ENCODE measurements at regions not wholly inside any gene's neighbourhood (a gene's known extent, or its start where the extent isn't known, plus 50 kb on each side); places are given as distances from the start of the nearest gene placed in this dataset.

GRCh38 chr3:180116658-180117057 lies 79.9 kb upstream of the PEX5L start (continued):
- TF ChIP-seq, protein P1, sequence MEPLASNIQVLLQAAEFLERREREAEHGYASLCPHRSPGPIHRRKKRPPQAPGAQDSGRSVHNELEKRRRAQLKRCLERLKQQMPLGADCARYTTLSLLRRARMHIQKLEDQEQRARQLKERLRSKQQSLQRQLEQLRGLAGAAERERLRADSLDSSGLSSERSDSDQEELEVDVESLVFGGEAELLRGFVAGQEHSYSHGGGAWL (CRISPR knock-in tag; IDR thresholded peaks at IDR 0.05) = no peak

DNA sequence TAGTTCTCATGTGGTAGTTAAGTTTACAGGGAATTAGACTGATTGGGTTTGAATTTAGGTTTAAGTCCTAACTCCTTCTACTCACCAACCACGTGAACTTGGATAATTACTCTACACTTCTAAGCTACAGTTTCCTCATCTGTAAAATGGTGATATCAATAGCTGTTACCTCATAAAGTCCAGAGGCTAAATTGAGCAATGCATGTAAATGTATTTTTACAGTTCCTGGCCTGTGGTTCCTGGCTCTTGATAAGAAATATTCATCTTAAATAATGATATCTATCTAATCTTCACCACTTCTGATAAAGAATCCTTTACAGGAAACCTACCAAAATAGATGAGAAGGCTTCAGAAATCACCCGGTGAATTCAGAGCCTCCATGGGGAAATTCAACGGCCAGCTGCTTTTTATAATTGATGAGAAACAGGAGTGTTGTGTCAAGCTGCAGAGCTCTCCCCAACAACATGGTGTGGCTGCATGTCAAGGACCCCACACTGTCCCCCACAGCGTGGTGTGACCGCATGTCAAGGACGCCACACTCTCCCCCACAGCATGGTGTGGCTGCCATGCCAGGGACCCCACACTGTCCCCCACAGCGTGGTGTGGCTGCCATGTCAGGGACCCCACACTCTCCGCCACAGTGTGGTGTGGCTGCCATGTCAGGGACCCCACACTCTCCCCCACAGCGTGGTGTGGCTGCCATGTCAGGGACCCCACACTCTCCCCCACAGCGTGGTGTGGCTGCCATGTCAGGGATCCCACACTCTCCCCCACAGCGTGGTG lies 80.8 kb upstream of the PEX5L start:
- intact Hi-C loops (cut with micrococcal nuclease; ENCODE audit: unreplicated experiment) (no loop called here), in situ Hi-C loops (cut with HindIII; ENCODE audit: extremely low pct_ligation_motif_present, low pct_unique_long_range_greater_than_20kb) (no loop called here)
- Histone ChIP-seq H3K4me2 (ENCODE audit: low read depth, low read length) (no peak overlapping the region), H3K4me3 (replicated peaks in 1 of 3; ENCODE audit: insufficient read depth in 1 of 3, low read depth in 2 of 3, low read length in 3 of 3) (no peak overlapping the region), H2AFZ (ENCODE audit: low read length) (no peak overlapping the region), H3K36me3 (replicated peaks in 1 of 2; ENCODE audit: control insufficient read depth in 1 of 2, insufficient read depth in 2 of 2, low read length in 2 of 2) (no peaks in the 10 kb centered on the region), H4K20me1 (ENCODE audit: insufficient read depth, low read length) (no peaks in the 10 kb centered on the region), H3K27me3 (ENCODE audit: control insufficient read depth in 1 of 2, insufficient read depth in 2 of 2, low read length in 2 of 2) (no peaks in the 10 kb centered on the region), H3K27ac (ENCODE audit: extremely low read length, insufficient read depth, low read length) (no peak overlapping the region), H3K4me1 (ENCODE audit: insufficient read depth, low read length) (no peaks in the 10 kb centered on the region), H3K9ac (ENCODE audit: insufficient read depth, low read depth, low read length) (no peak overlapping the region), H3K79me2 (ENCODE audit: insufficient read depth, low read length) (no peaks in the 10 kb centered on the region), H3K9me3 (ENCODE audit: low read length) (no peaks in the 10 kb centered on the region)
- DNase-seq (ENCODE audit: low spot score) (no peak), FAIRE-seq (no peak), ATAC-seq (no peak)
- 12% methylated on average over 8 of the region's 11 CpGs for WGBS (ENCODE audit: low lambda C conversion rate)
- TF ChIP-seq TCF7L2 (IDR thresholded peaks at IDR 0.05; ENCODE audit: low read depth, low read length) = no peak
- no peak for TF ChIP-seq ZNF253 (CRISPR knock-in tag; IDR thresholded peaks at IDR 0.05; ENCODE audit: borderline replicate concordance)
- TF ChIP-seq ERF (CRISPR knock-in tag; IDR thresholded peaks at IDR 0.05) = no peak
- no peak for TF ChIP-seq MBNL3 (CRISPR knock-in tag; conservative IDR thresholded peaks at IDR 0.05)
- POLR2A ChIA-PET = no interaction called here
- CTCF ChIA-PET (ENCODE audit: low intra/inter-chr PET ratio, low total read pairs) = no interaction called here
- no TSS peak for BruUV-seq (replicated peaks)

DNA sequence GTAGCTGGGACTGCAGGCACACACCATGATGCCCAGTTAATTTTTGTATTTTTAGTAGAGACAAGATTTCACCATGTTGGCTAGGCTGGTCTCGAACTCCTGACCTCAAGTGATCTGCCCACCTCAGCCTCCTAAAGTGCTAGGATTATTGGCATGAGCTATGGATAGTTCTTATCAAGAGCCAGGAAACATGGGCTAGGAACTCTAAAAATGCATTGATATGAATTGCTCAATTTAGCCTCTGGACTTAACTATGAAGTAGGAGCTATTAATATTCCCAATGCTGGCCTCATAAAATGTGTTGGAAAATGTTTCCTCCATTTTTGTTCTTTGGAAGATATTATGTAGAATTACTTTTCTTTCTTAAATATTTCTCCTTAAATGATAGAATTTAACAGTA lies 82.8 kb upstream of the PEX5L start:
- intact Hi-C loops (cut with micrococcal nuclease; ENCODE audit: unreplicated experiment) = no loop called here
- BruUV-seq (replicated peaks) = no TSS peak
- in situ Hi-C loops (cut with HindIII; ENCODE audit: extremely low pct_ligation_motif_present, low pct_unique_long_range_greater_than_20kb) = no loop called here
- no peak overlapping the region for H3K4me2 ChIP-seq (ENCODE audit: low read depth, low read length)
- H3K9ac ChIP-seq (ENCODE audit: insufficient read depth, low read depth, low read length) = no peak overlapping the region
- no peak overlapping the region for H3K4me3 ChIP-seq (replicated peaks in 1 of 3; ENCODE audit: insufficient read depth in 1 of 3, low read depth in 2 of 3, low read length in 3 of 3)
- no peak for DNase-seq (ENCODE audit: low spot score)
- CTCF ChIA-PET (ENCODE audit: low intra/inter-chr PET ratio, low total read pairs) = no interaction called here
- no peaks in the 10 kb centered on the region for H3K9me3 ChIP-seq (ENCODE audit: low read length)
- POLR2A ChIA-PET = no interaction called here
- no peak for FAIRE-seq
- H3K27me3 ChIP-seq (ENCODE audit: control insufficient read depth in 1 of 2, insufficient read depth in 2 of 2, low read length in 2 of 2) = no peaks in the 10 kb centered on the region
- H3K4me1 ChIP-seq (ENCODE audit: insufficient read depth, low read length) = no peaks in the 10 kb centered on the region
- WGBS (ENCODE audit: low lambda C conversion rate) = 0% methylated on average over 1 of the region's 1 CpG
- no peaks in the 10 kb centered on the region for H3K79me2 ChIP-seq (ENCODE audit: insufficient read depth, low read length)
- H4K20me1 ChIP-seq (ENCODE audit: insufficient read depth, low read length) = no peaks in the 10 kb centered on the region
- ATAC-seq = no peak
- H3K27ac ChIP-seq (ENCODE audit: extremely low read length, insufficient read depth, low read length) = no peak overlapping the region
- H2AFZ ChIP-seq (ENCODE audit: low read length) = no peak overlapping the region
- no peaks in the 10 kb centered on the region for H3K36me3 ChIP-seq (replicated peaks in 1 of 2; ENCODE audit: control insufficient read depth in 1 of 2, insufficient read depth in 2 of 2, low read length in 2 of 2)
- TF ChIP-seq ZNF839 (CRISPR knock-in tag; IDR thresholded peaks at IDR 0.05; ENCODE audit: borderline replicate concordance) (no peak), MTF1 (CRISPR knock-in tag; IDR thresholded peaks at IDR 0.05) (no peak), ZNF644 (CRISPR knock-in tag; IDR thresholded peaks at IDR 0.05; ENCODE audit: low read depth) (no peak), ZNF569 (CRISPR knock-in tag; IDR thresholded peaks at IDR 0.05; ENCODE audit: borderline replicate concordance) (no peak), CSRNP1 (CRISPR knock-in tag; IDR thresholded peaks at IDR 0.05) (no peak), CC2D1A (CRISPR knock-in tag; IDR thresholded peaks at IDR 0.05) (no peak), ZBTB7B (CRISPR knock-in tag; IDR thresholded peaks at IDR 0.05) (no peak), ZNF703 (CRISPR knock-in tag; IDR thresholded peaks at IDR 0.05; ENCODE audit: borderline replicate concordance) (no peak), ZKSCAN1 (IDR thresholded peaks at IDR 0.05; ENCODE audit: low read length) (no peak), CCDC6 (CRISPR knock-in tag; IDR thresholded peaks at IDR 0.05) (no peak), SIX4 (CRISPR knock-in tag; IDR thresholded peaks at IDR 0.05) (no peak)
- TF ChIP-seq, protein P2, sequence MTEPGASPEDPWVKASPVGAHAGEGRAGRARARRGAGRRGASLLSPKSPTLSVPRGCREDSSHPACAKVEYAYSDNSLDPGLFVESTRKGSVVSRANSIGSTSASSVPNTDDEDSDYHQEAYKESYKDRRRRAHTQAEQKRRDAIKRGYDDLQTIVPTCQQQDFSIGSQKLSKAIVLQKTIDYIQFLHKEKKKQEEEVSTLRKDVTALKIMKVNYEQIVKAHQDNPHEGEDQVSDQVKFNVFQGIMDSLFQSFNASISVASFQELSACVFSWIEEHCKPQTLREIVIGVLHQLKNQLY (CRISPR knock-in tag; IDR thresholded peaks at IDR 0.05) = no peak
